Small intestine (tissue), 7 donors: ENCODE measurements at regions not wholly inside any gene's neighbourhood (a gene's known extent, or its start where the extent isn't known, plus 50 kb on each side); places are given as distances from the start of the nearest gene placed in this dataset.

Source experiments
- DNase-seq, 2 donors: peaks; one replicate each; pipeline versions ENCODE4 v3.0.0 to v3.0.0-alpha.2; 2013
- FAIRE-seq: peaks from 2 replicates; lab custom pipeline; 2012; peaks lifted over from hg19 to GRCh38; lab: Jason Lieb, UNC
- H3K27ac ChIP-seq, 3 donors: one replicate each; pipeline ENCODE4 v1.5.1; 2013; ENCODE audit warnings: low read length in 2 of 3, mild to moderate bottlenecking in 2 of 3, control low read depth in 1 of 3, inconsistent platforms in 1 of 3, low read depth in 1 of 3, moderate library complexity in 1 of 3
- H3K27me3 ChIP-seq, 3 donors: one replicate each; pipeline ENCODE4 v1.6.1; 2013; ENCODE audit warnings: low read length in 3 of 3, inconsistent platforms in 1 of 3; ENCODE audit not compliant: control insufficient read depth in 3 of 3, insufficient read depth in 3 of 3
- H3K36me3 ChIP-seq, 3 donors: one replicate each; pipeline ENCODE4 v1.6.1; 2013; ENCODE audit warnings: low read length in 3 of 3, inconsistent platforms in 1 of 3, low read depth in 1 of 3, mild to moderate bottlenecking in 1 of 3, moderate library complexity in 1 of 3; ENCODE audit not compliant: control insufficient read depth in 3 of 3, insufficient read depth in 2 of 3
- H3K4me1 ChIP-seq, 3 donors: one replicate each; pipeline ENCODE4 v1.6.1; 2013; ENCODE audit warnings: low read length in 2 of 3, inconsistent platforms in 1 of 3, low read depth in 1 of 3, mild to moderate bottlenecking in 1 of 3, moderate library complexity in 1 of 3; ENCODE audit not compliant: control insufficient read depth in 3 of 3, insufficient read depth in 2 of 3
- H3K4me3 ChIP-seq, 3 donors: one replicate each; pipeline ENCODE4 v1.5.1; 2013; ENCODE audit warnings: low read length in 3 of 3, control low read depth in 1 of 3, inconsistent platforms in 1 of 3, low read depth in 1 of 3, mild to moderate bottlenecking in 1 of 3, moderate library complexity in 1 of 3
- H3K9me3 ChIP-seq, 2 donors: one replicate each; pipeline ENCODE4 v1.6.1; 2013; ENCODE audit warnings: low read depth in 1 of 2, low read length in 1 of 2; ENCODE audit not compliant: control insufficient read depth in 2 of 2, insufficient read depth in 1 of 2
- WGBS, 3 donors: extraction: QIAGEN DNeasy Blood & Tissue Kit; methylation state at CpG; one replicate each; pipeline ENCODE4 v1.1.7; 2013; 5-methylcytosine and 5-hydroxymethylcytosine counted together
- donor health status: healthy with polysubstance abuse.
- donor health status: control.
- donor health status: control.
- donor health status: Bipolar disorder and iron deficiency.
- donor health status: healthy.

- Histone ChIP-seq H3K27me3 (no peaks in the 10 kb centered on the region), H3K4me3 (no peak overlapping the region), H3K9me3 (no peaks in the 10 kb centered on the region), H3K36me3 (no peaks in the 10 kb centered on the region), H3K4me1 (no peaks in the 10 kb centered on the region), H3K27ac (no peak overlapping the region)
- FAIRE-seq (no peak), DNase-seq (no peak)
- WGBS, 3 donors: 82 to 85% (median 83%) methylated on average over 2 of the region's 2 CpGs
Observed at GRCh38 chr2:66684289-66684688, 249.4 kb downstream of the MEIS1 start.

- no peak overlapping the region for H3K4me3 ChIP-seq
- H3K27ac ChIP-seq: no peak overlapping the region
- DNase-seq: no peak
- no peak for FAIRE-seq
- no peaks in the 10 kb centered on the region for H3K4me1 ChIP-seq
- H3K27me3 ChIP-seq: no peaks in the 10 kb centered on the region
- 52 to 72% (median 72%) methylated on average over 2 of the region's 2 CpGs for WGBS, 3 donors
- no peaks in the 10 kb centered on the region for H3K36me3 ChIP-seq
- H3K9me3 ChIP-seq: no peaks in the 10 kb centered on the region
Observed at GRCh38 chr2:66686755-66687154, 251.8 kb downstream of the MEIS1 start.

- no peaks in the 10 kb centered on the region for H3K9me3 ChIP-seq
- no peak overlapping the region for H3K27ac ChIP-seq
- no peaks in the 10 kb centered on the region for H3K36me3 ChIP-seq
- 84 to 88% (median 86%) methylated on average over 8 of the region's 8 CpGs for WGBS, 3 donors
- no peak overlapping the region for H3K4me3 ChIP-seq
- DNase-seq (no peak), FAIRE-seq (no peak)
- H3K4me1 ChIP-seq: no peaks in the 10 kb centered on the region
- no peaks in the 10 kb centered on the region for H3K27me3 ChIP-seq
Observed at GRCh38 chr2:66688951-66689350, 254.0 kb downstream of the MEIS1 start.

DNA sequence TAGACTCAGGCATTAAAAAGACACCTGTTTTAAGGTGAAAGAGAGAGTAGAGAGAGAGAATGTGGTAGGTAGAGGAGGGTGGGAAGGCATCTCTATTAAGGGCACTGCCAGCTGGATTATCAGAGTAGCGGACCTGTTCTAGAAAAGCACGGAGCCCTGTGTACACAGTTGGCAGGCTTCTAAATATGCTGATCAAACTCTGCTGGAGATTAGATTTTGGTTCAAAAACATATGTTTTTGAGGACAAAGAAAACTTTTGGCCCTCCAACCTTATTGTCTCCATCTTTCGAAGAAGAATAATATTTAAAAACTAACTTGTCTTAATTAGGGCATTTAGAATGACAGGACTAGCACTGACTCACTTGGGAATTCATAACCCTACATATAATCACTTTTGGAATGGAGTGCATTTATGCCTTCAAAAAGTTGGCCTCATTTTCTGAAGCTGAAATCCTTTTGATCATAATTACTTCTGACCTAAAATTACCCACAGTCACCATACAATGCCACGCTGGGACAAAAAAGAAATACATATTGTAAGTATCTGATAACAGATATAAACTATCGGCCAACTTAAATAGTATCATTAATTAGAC is 254.6 kb downstream of the MEIS1 start:
- FAIRE-seq: no peak
- H3K27me3 ChIP-seq: no peaks in the 10 kb centered on the region
- WGBS, 3 donors: 83 to 85% (median 84%) methylated on average over 5 of the region's 5 CpGs
- peak overlapping the region in 2 of 3 donors; percentile 14 to 28 for H3K27ac ChIP-seq
- H3K4me3 ChIP-seq: no peak overlapping the region
- no peaks in the 10 kb centered on the region for H3K9me3 ChIP-seq
- DNase-seq: no peak
- no peaks in the 10 kb centered on the region for H3K36me3 ChIP-seq
- no peaks in the 10 kb centered on the region for H3K4me1 ChIP-seq

DNA sequence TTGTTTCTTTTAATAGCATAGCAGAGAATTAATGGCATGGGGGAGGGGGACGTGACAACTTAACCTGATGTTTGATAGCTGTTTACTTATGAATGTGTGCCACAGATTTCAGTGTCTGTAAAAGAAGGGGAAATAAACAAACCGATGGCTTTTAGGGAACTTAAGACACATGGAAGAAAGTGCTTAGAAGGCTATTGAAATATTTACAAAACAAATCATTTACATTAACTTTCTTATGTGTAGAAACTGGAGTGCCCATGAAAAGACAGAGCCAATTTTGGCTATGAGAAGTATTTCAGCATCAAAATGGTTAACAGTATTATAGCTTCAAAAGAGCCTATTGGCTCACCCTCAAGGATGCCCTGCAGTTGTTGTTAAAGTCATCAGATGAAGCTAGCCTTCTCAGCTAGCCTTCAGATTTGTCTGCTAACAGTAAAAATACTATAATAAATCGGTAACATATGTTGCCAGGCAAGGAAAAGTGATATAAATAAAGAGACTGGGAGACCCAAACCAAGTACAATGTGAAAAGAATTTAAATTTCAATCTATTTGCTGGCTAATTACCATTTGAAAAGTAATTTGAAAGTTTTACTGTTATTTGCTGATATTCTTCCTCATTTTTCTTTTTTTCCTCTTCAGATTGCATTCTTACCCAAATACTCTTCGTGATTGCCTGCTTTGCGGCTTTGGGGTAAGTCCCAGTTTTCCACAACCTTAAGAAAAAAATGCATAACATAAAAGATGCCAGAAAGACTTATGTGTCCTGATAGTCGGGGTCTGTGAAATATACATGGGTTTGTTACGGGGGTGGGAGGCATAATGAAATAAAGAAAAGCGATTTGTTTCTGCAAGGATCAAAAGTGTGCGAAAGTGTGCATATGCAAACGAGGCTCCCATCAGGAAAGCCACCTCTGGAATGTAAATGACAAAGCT is 256.4 kb downstream of the MEIS1 start:
- Histone ChIP-seq H3K4me1 (no peaks in the 10 kb centered on the region), H3K9me3 (no peaks in the 10 kb centered on the region), H3K27me3 (no peaks in the 10 kb centered on the region), H3K36me3 (no peaks in the 10 kb centered on the region), H3K27ac (peak overlapping the region in 1 of 3 donors; percentile 29), H3K4me3 (peak overlapping the region in 1 of 3 donors; percentile 25)
- 58 to 72% (median 69%) methylated on average over 10 of the region's 10 CpGs for WGBS, 3 donors
- DNase-seq (no peak), FAIRE-seq (no peak)

DNA sequence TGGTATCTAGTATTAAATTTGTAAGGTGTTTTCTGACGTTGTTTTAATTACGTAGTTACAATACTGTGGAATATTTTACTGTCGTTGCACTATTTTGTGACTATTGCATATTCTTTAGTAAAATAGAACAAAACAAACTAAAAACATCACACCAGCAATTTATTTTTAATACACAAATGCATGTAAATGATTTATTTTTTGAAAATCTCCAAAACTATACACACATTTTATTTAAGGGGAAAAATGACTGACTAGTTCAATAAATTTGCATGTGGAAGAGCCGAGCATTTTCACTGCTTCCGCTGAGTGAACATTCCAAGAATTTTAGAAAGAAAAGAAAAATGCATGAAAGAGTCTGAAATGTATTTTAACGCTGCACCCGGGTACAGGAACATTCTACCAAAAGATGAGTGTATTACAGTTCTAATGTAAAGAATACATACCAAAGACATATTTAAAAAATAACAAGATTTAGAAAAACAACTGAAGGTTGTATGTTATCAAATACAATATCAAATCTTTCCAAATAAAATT is 257.7 kb downstream of the MEIS1 start:
- Histone ChIP-seq H3K27ac (peak overlapping the region in 1 of 3 donors; percentile 38), H3K4me1 (no peaks in the 10 kb centered on the region), H3K27me3 (no peaks in the 10 kb centered on the region), H3K36me3 (no peaks in the 10 kb centered on the region), H3K4me3 (peak overlapping the region in 1 of 3 donors; percentile 14), H3K9me3 (no peaks in the 10 kb centered on the region)
- DNase-seq: no peak
- FAIRE-seq: no peak
- WGBS, 3 donors: 80 to 89% (median 81%) methylated on average over 7 of the region's 7 CpGs

DNA sequence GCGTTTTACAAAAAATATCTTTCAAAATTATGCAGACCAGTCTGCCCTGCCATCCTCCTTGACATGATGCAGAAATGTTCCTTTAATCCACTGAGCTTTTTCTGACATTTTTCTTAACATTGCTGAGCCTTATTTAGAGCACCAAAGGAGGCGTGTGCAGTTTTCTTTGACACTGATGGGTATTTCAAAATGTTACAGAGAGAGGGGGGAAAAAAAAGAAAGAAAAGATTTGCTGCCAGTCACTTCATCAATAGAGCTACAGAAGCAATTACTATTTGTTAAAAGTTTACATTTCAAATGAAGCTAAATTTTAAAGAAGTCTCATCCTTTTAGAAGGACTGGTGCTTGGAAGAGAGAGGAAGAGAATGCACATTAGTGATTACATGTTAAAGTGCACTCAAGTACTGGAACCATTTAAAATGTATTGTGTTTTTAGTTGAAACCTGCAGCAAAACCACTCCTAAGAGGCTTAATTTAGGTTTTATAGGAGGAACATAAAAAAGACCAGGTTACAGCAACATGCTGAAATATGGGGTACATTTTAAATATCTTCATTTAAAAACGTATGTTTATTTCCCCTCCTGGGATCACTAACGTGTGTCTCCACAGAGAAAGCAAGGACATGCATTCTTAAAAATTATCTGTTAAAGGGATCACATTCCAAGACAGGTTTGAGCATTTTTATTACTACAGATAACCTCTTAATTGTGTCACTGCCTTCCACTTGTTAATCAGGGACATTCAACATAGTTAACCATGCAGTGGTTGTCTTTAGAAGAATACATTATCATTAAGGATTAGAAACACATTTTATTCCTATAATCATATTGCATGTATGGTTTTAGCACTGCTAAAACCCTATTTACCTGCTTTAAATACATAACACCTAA is 258.4 kb downstream of the MEIS1 start:
- H3K4me3 ChIP-seq: peak overlapping the region in 1 of 3 donors; percentile 6
- 63 to 75% (median 68%) methylated on average over 4 of the region's 4 CpGs for WGBS, 3 donors
- H3K4me1 ChIP-seq: no peaks in the 10 kb centered on the region
- DNase-seq (no peak), FAIRE-seq (no peak)
- H3K27ac ChIP-seq: peak overlapping the region in 1 of 3 donors; percentile 39
- H3K27me3 ChIP-seq: no peaks in the 10 kb centered on the region
- H3K9me3 ChIP-seq: no peaks in the 10 kb centered on the region
- no peaks in the 10 kb centered on the region for H3K36me3 ChIP-seq
